ENCODE measurements at regions not wholly inside any gene's neighbourhood (a gene's known extent, or its start where the extent isn't known, plus 50 kb on each side); places are given as distances from the start of the nearest gene placed in this dataset.

- no peaks in the 10 kb centered on the region for H4K20me1 ChIP-seq (ENCODE audit: insufficient read depth)
- no peaks in the 10 kb centered on the region for H3K36me3 ChIP-seq (ENCODE audit: insufficient read depth, low read length)
These were observed 566.4 kb downstream of the PPARGC1A start for GRCh38 chr4:23323436-23323835.

GRCh38 chr4:23322732-23323131 lies 567.1 kb downstream of the PPARGC1A start:
- no peak overlapping the region for H3K9ac ChIP-seq (ENCODE audit: low read length)
- H4K20me1 ChIP-seq (ENCODE audit: insufficient read depth) = no peaks in the 10 kb centered on the region
- no peak overlapping the region for H3K4me3 ChIP-seq (ENCODE audit: low read length)
- no peak overlapping the region for H3K4me2 ChIP-seq (ENCODE audit: low read length)
- TF ChIP-seq CTCF (IDR thresholded peaks at IDR 0.05; ENCODE audit: poor library complexity, severe bottlenecking) = no peak
- TF ChIP-seq EP300 (conservative IDR thresholded peaks at IDR 0.05; ENCODE audit: poor library complexity, severe bottlenecking) = no peak
- TF ChIP-seq, protein P1, sequence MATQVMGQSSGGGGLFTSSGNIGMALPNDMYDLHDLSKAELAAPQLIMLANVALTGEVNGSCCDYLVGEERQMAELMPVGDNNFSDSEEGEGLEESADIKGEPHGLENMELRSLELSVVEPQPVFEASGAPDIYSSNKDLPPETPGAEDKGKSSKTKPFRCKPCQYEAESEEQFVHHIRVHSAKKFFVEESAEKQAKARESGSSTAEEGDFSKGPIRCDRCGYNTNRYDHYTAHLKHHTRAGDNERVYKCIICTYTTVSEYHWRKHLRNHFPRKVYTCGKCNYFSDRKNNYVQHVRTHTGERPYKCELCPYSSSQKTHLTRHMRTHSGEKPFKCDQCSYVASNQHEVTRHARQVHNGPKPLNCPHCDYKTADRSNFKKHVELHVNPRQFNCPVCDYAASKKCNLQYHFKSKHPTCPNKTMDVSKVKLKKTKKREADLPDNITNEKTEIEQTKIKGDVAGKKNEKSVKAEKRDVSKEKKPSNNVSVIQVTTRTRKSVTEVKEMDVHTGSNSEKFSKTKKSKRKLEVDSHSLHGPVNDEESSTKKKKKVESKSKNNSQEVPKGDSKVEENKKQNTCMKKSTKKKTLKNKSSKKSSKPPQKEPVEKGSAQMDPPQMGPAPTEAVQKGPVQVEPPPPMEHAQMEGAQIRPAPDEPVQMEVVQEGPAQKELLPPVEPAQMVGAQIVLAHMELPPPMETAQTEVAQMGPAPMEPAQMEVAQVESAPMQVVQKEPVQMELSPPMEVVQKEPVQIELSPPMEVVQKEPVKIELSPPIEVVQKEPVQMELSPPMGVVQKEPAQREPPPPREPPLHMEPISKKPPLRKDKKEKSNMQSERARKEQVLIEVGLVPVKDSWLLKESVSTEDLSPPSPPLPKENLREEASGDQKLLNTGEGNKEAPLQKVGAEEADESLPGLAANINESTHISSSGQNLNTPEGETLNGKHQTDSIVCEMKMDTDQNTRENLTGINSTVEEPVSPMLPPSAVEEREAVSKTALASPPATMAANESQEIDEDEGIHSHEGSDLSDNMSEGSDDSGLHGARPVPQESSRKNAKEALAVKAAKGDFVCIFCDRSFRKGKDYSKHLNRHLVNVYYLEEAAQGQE (IDR thresholded peaks at IDR 0.05; ENCODE audit: borderline replicate concordance) = no peak
- TF ChIP-seq MXI1 (conservative IDR thresholded peaks at IDR 0.05; ENCODE audit: poor library complexity, severe bottlenecking) = no peak
- no peak for TF ChIP-seq POLR2AphosphoS5 (IDR thresholded peaks at IDR 0.05)
- TF ChIP-seq TAF1 (IDR thresholded peaks at IDR 0.05; ENCODE audit: low read depth) = no peak
- no peak for TF ChIP-seq EZH2 (IDR thresholded peaks at IDR 0.05; ENCODE audit: borderline replicate concordance, insufficient read depth, low read length, poor library complexity, severe bottlenecking)
- no peaks in the 10 kb centered on the region for H3K27me3 ChIP-seq (ENCODE audit: insufficient read depth, low read depth, low read length)
- H3F3A ChIP-seq (ENCODE audit: insufficient read depth, low read length, poor library complexity, severe bottlenecking) = no peaks in the 10 kb centered on the region
- H3K9me3 ChIP-seq (ENCODE audit: low read length) = no peaks in the 10 kb centered on the region
- H3K79me2 ChIP-seq (replicated peaks; ENCODE audit: insufficient read depth, low read length) = no peaks in the 10 kb centered on the region
- H3K27ac ChIP-seq (ENCODE audit: low read length) = no peak overlapping the region
- no peaks in the 10 kb centered on the region for H3K36me3 ChIP-seq (ENCODE audit: insufficient read depth, low read length)
- no peaks in the 10 kb centered on the region for H3K9me2 ChIP-seq (ENCODE audit: insufficient read depth, low read length)
- no peak overlapping the region for H2AFZ ChIP-seq (ENCODE audit: low read depth, low read length)

More at GRCh38 chr4:23323436-23323835, 566.4 kb downstream of the PPARGC1A start:
- H3K79me2 ChIP-seq (replicated peaks; ENCODE audit: insufficient read depth, low read length) = no peaks in the 10 kb centered on the region
- TF ChIP-seq MXI1 (conservative IDR thresholded peaks at IDR 0.05; ENCODE audit: poor library complexity, severe bottlenecking) = no peak
- no peaks in the 10 kb centered on the region for H3K9me2 ChIP-seq (ENCODE audit: insufficient read depth, low read length)
- H3K27ac ChIP-seq (ENCODE audit: low read length) = no peak overlapping the region
- no peak overlapping the region for H3K4me2 ChIP-seq (ENCODE audit: low read length)
- H3K9ac ChIP-seq (ENCODE audit: low read length) = no peak overlapping the region
- no peak overlapping the region for H3K4me3 ChIP-seq (ENCODE audit: low read length)
- H3K27me3 ChIP-seq (ENCODE audit: insufficient read depth, low read depth, low read length) = no peaks in the 10 kb centered on the region
- H3F3A ChIP-seq (ENCODE audit: insufficient read depth, low read length, poor library complexity, severe bottlenecking) = no peaks in the 10 kb centered on the region
- H2AFZ ChIP-seq (ENCODE audit: low read depth, low read length) = no peak overlapping the region
- H3K9me3 ChIP-seq (ENCODE audit: low read length) = no peaks in the 10 kb centered on the region

- no peak overlapping the region for H3K27ac ChIP-seq (ENCODE audit: low read length)
- H3K9me3 ChIP-seq (ENCODE audit: low read length) = no peaks in the 10 kb centered on the region
- H2AFZ ChIP-seq (ENCODE audit: low read depth, low read length) = no peak overlapping the region
- H3K4me2 ChIP-seq (ENCODE audit: low read length) = no peak overlapping the region
- H3K79me2 ChIP-seq (replicated peaks; ENCODE audit: insufficient read depth, low read length) = no peaks in the 10 kb centered on the region
- no peak overlapping the region for H3K4me3 ChIP-seq (ENCODE audit: low read length)
- TF ChIP-seq MXI1 (conservative IDR thresholded peaks at IDR 0.05; ENCODE audit: poor library complexity, severe bottlenecking) (no peak), EZH2 (IDR thresholded peaks at IDR 0.05; ENCODE audit: borderline replicate concordance, insufficient read depth, low read length, poor library complexity, severe bottlenecking) (no peak), CTCF (IDR thresholded peaks at IDR 0.05; ENCODE audit: poor library complexity, severe bottlenecking) (no peak), SMC3 (conservative IDR thresholded peaks at IDR 0.05; ENCODE audit: poor library complexity) (no peak), POLR2AphosphoS5 (IDR thresholded peaks at IDR 0.05) (no peak), TAF1 (IDR thresholded peaks at IDR 0.05; ENCODE audit: low read depth) (no peak), RAD21 (conservative IDR thresholded peaks at IDR 0.05) (no peak), EP300 (conservative IDR thresholded peaks at IDR 0.05; ENCODE audit: poor library complexity, severe bottlenecking) (no peak)
- TF ChIP-seq, protein P1 (IDR thresholded peaks at IDR 0.05; ENCODE audit: borderline replicate concordance) = no peak
- no peaks in the 10 kb centered on the region for H3K36me3 ChIP-seq (ENCODE audit: insufficient read depth, low read length)
- H3K9ac ChIP-seq (ENCODE audit: low read length) = no peak overlapping the region
- no peaks in the 10 kb centered on the region for H3F3A ChIP-seq (ENCODE audit: insufficient read depth, low read length, poor library complexity, severe bottlenecking)
- no peaks in the 10 kb centered on the region for H3K27me3 ChIP-seq (ENCODE audit: insufficient read depth, low read depth, low read length)
- H3K9me2 ChIP-seq (ENCODE audit: insufficient read depth, low read length) = no peaks in the 10 kb centered on the region
- no peaks in the 10 kb centered on the region for H4K20me1 ChIP-seq (ENCODE audit: insufficient read depth)
These were observed 568.8 kb downstream of the PPARGC1A start for GRCh38 chr4:23320931-23321587.

Data from neural cell (in vitro differentiated cells).